Aorta (tissue), 5 donors: ENCODE measurements at regions not wholly inside any gene's neighbourhood (a gene's known extent, or its start where the extent isn't known, plus 50 kb on each side); places are given as distances from the start of the nearest gene placed in this dataset.

Source experiments
- ATAC-seq: fragments of 200-7000 bp; cut with Tn5 transposase; one replicate; pipeline ENCODE4 v1.9.1; 2022; ENCODE audit warnings: moderate library complexity; ENCODE audit not compliant: low FRiP score
- DNase-seq, 2 donors: peaks; one replicate each; pipeline ENCODE4 v3.0.0-alpha.2; 2020
- H3K27ac ChIP-seq, 2 donors: one replicate each; pipeline ENCODE4 v1.5.1; 2013; ENCODE audit warnings: low read length in 2 of 2, mild to moderate bottlenecking in 2 of 2, moderate library complexity in 2 of 2, control low read depth in 1 of 2, inconsistent platforms in 1 of 2, low read depth in 1 of 2
- H3K27me3 ChIP-seq, 2 donors: one replicate each; pipeline ENCODE4 v1.6.1; 2013; ENCODE audit warnings: control low read depth in 1 of 2, low read length in 1 of 2, mild to moderate bottlenecking in 1 of 2, moderate library complexity in 1 of 2; ENCODE audit not compliant: insufficient read depth in 2 of 2, control insufficient read depth in 1 of 2
- H3K36me3 ChIP-seq, 2 donors: one replicate each; pipeline ENCODE4 v1.6.1; 2013; ENCODE audit warnings: control low read depth in 1 of 2, low read length in 1 of 2, mild to moderate bottlenecking in 1 of 2; ENCODE audit not compliant: insufficient read depth in 2 of 2, control insufficient read depth in 1 of 2
- H3K4me1 ChIP-seq, 2 donors: one replicate each; pipeline ENCODE4 v1.6.1; 2013; ENCODE audit warnings: low read length in 2 of 2, control low read depth in 1 of 2, mild to moderate bottlenecking in 1 of 2, moderate library complexity in 1 of 2; ENCODE audit not compliant: insufficient read depth in 2 of 2, control insufficient read depth in 1 of 2
- H3K4me3 ChIP-seq, 2 donors: one replicate each; pipeline ENCODE4 v1.5.1; 2013; ENCODE audit warnings: low read length in 2 of 2, control low read depth in 1 of 2, mild to moderate bottlenecking in 1 of 2
- H3K9me3 ChIP-seq: one replicate; pipeline ENCODE4 v1.6.1; 2013; ENCODE audit warnings: mild to moderate bottlenecking, low read length; ENCODE audit not compliant: control insufficient read depth
- whole genome bisulfite sequencing, 2 donors: extraction: QIAGEN DNeasy Blood & Tissue Kit; methylation state at CpG; one replicate each; pipeline ENCODE4 v1.1.7; 2013; 5-methylcytosine and 5-hydroxymethylcytosine counted together
- intact Hi-C, 2 donors: fragments of 100-400 bp; cut with DNase I; formaldehyde crosslinking; loops; one replicate each; pipeline versions ENCODE4 v1.14.2 to v1.15.0; 2022
- donor health status: healthy with polysubstance abuse.
- donor health status: Bipolar disorder and iron deficiency.
- donor health status: DM: no; HTN: no; CAD: no.
- donor health status: DM: no; HTN: no; CAD: no.
- donor health status: DM: yes; HTN: yes; CAD: no.

DNA sequence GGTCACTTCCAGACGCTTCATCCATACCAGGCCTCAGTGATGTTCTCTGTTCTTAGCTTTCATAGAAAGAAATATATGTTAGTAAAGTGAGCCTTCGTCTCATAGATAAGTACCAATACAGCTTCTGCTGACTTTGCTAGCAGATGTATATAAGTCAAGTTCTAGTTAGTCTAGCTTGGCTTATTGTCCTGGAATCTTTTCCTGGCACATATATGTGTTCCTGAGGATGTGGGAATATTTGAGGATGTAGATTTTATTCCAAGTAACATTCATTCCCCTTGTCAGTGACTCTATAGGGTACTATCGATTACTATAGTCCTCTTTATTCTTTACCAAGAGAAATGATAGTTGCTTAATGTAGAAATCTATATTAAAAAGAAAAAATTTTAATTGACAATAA, 135.2 kb upstream of the FAM9C start:
- no peak overlapping the region for H3K27ac ChIP-seq
- intact Hi-C loops, result no loop called here
- H3K4me3 ChIP-seq, result no peak overlapping the region
- DNase-seq (no peak), ATAC-seq (no peak)
- no peaks in the 10 kb centered on the region for H3K27me3 ChIP-seq
- H3K9me3 ChIP-seq, result no peaks in the 10 kb centered on the region
- no peaks in the 10 kb centered on the region for H3K36me3 ChIP-seq
- WGBS, 2 donors, result 82 to 89% methylated on average over 3 of the region's 3 CpGs
- H3K4me1 ChIP-seq, result no peaks in the 10 kb centered on the region

DNA sequence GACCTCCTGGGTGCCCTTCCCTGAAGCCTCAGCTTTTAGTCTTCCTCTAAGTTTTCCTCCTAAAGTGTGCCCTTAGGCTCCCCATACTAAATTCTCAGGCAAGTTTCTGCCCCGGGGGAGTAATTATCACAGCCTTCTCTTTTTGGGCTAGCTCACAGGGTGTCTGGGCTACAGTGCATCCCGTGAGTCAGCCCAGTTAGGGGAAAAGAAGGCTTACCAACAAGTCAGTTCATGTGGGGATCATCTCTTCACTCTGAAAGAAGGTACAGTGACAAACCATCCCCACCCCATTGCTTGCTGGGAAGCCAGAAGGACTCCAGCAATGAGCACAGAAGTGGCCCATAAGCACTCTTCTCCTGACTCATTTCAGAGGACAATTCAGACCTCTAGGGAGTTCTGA, 134.7 kb upstream of the FAM9C start:
- intact Hi-C loops, result no loop called here

DNA sequence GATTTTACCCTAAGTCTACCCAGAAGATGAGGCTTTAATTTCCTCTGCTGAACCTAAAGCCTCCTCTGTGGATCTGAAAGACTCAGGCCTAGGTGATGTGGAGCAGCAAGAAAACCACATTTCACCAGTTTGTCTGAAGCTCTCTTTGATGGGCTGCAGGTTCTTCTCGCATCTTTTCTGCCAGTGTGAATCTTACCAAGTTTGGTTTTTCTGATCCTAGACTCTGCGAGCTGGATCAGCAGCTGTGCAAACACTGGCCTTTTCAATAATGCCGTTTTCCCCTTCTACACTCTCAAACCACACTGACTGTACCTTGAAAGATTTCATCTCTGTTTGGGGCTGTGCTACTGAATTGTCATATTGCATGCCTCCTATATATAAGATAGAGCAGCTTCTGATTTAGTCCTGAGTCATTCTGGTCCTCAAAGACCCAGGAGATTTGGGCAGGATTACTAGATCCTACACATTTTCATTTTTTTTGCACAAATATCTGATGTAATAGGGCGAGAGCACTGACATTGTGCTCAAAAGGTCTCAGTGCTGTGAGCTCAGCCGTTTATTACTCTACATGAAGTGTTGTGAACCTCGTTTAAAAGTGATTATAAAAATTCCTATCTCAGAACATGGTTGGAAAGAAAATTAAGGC, 133.6 kb upstream of the FAM9C start:
- WGBS, 2 donors, result 41 to 46% methylated on average over 6 of the region's 6 CpGs
- no peak overlapping the region for H3K4me3 ChIP-seq
- no peaks in the 10 kb centered on the region for H3K36me3 ChIP-seq
- DNase-seq, result no peak
- H3K27ac ChIP-seq, result no peak overlapping the region
- ATAC-seq, result no peak
- H3K4me1 ChIP-seq, result no peaks in the 10 kb centered on the region
- H3K9me3 ChIP-seq, result no peaks in the 10 kb centered on the region
- intact Hi-C loops, result no loop called here
- H3K27me3 ChIP-seq, result no peaks in the 10 kb centered on the region

More for the DNA sequence above, 134.7 kb upstream of the FAM9C start:
- Histone ChIP-seq H3K27me3 (no peaks in the 10 kb centered on the region), H3K36me3 (no peaks in the 10 kb centered on the region), H3K27ac (no peak overlapping the region), H3K9me3 (no peaks in the 10 kb centered on the region), H3K4me3 (no peak overlapping the region), H3K4me1 (no peaks in the 10 kb centered on the region)
- ATAC-seq (no peak), DNase-seq (no peak)
- WGBS, 2 donors, result 80 to 95% methylated on average over 2 of the region's 2 CpGs

DNA sequence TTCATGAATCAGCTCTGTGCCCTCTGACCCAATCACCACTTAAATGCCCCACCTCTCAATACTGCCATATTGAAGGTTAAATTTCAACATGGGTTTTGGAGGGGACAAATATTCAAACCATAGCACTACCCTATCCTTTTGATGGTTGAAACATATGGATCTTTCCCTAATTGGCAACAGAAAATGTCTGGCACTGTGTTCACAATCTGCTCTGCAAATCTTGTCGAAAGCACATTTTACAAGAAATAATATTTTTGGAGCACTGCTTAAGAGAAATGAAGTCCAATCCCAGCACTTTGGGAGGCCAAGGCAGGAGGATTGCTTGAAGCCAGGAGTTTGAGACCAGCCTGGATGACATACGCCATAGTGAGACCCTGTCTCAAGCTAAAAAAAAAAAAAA, 130.6 kb upstream of the FAM9C start:
- Histone ChIP-seq H3K36me3 (no peaks in the 10 kb centered on the region), H3K27me3 (no peaks in the 10 kb centered on the region), H3K4me1 (no peaks in the 10 kb centered on the region), H3K9me3 (no peaks in the 10 kb centered on the region), H3K4me3 (no peak overlapping the region), H3K27ac (no peak overlapping the region)
- ATAC-seq (no peak), DNase-seq (no peak)
- intact Hi-C loops, result no loop called here
- 84 to 90% methylated on average over 2 of the region's 2 CpGs for WGBS, 2 donors

DNA sequence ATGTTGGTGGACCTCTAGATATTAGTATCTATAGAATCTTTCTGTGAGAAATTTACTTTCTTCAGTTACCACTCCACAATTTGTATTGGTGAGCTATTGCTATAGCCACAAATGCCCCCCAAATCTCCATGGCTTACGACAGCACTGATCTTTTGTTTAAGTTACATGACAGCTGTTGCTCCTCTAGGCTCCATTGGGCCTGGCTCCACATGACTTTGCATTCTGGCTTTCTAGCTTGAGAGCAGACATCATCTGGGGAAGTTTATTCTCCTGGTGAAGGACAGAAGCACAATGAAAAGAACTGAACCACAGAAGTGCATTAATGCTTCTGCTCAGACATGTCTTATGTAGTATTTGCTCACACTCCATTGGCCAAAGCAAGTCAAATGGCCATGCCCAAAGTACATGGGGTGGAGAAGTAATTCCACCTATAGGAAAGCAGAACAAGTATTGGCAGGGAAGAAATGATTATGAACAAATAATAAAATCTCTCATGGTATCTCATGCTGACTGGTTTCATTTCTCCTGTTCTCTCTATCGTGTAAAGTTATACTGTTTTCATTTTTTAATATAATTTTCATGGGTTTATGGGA, 126.6 kb upstream of the FAM9C start:
- ATAC-seq (no peak), DNase-seq (no peak)
- Histone ChIP-seq H3K4me1 (no peaks in the 10 kb centered on the region), H3K4me3 (no peak overlapping the region), H3K9me3 (no peaks in the 10 kb centered on the region), H3K27me3 (no peaks in the 10 kb centered on the region), H3K36me3 (no peaks in the 10 kb centered on the region), H3K27ac (no peak overlapping the region)
- intact Hi-C loops, result no loop called here
- WGBS, 2 donors, result 51 to 57% methylated on average over 2 of the region's 2 CpGs

DNA sequence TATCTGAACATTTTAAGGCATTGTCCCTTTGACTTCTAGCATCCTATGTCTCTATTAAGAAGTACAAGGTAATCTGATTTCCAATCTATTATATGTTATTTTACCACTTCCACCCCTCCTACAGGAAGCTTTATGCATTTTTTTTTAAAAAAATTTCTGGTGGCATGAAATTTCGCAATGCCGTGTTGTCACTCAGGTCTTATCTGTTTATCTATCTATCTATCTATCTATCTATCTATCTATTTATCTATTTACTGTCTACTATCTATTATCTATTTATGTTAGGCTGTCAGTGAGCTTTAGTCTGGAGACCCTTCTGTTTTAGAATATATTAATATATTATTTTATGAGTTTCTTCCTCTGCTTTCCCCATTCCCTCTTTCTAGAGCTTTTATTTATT, 125.3 kb upstream of the FAM9C start:
- H3K9me3 ChIP-seq, result no peaks in the 10 kb centered on the region
- DNase-seq, result no peak
- no peak overlapping the region for H3K27ac ChIP-seq
- no peak for ATAC-seq
- 95 to 99% methylated on average over 2 of the region's 2 CpGs for WGBS, 2 donors
- no peaks in the 10 kb centered on the region for H3K27me3 ChIP-seq
- intact Hi-C loops, result no loop called here
- no peak overlapping the region for H3K4me3 ChIP-seq
- H3K4me1 ChIP-seq, result peaks cover 0 to 2% of the 10 kb centered on the region in 2 donors
- H3K36me3 ChIP-seq, result no peaks in the 10 kb centered on the region

DNA sequence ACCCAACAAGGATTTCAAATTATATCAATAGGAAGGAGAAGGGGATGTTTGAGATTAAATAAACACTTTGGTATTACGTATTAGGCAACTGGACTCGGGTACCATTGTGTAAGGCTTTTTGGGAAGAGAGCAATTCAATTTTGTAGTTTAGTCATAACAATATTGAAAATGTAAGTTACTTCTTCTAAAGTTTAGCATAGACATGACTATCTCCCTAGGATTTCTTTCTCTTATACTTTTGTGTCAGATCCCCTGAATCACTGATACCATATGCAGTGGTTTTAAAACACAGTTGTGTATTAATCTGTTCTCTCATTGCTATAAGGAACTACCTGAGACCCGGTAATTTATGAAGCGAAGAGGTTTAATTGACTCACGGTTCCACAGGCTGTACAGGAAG, 123.8 kb upstream of the FAM9C start:
- peaks cover 0 to 2% of the 10 kb centered on the region in 2 donors for H3K4me1 ChIP-seq
- WGBS, 2 donors, result 78 to 93% methylated on average over 5 of the region's 5 CpGs
- intact Hi-C loops, result no loop called here
- H3K27me3 ChIP-seq, result no peaks in the 10 kb centered on the region
- H3K9me3 ChIP-seq, result no peaks in the 10 kb centered on the region
- ATAC-seq, result no peak
- H3K4me3 ChIP-seq, result no peak overlapping the region
- no peak overlapping the region for H3K27ac ChIP-seq
- H3K36me3 ChIP-seq, result no peaks in the 10 kb centered on the region
- DNase-seq, result no peak

DNA sequence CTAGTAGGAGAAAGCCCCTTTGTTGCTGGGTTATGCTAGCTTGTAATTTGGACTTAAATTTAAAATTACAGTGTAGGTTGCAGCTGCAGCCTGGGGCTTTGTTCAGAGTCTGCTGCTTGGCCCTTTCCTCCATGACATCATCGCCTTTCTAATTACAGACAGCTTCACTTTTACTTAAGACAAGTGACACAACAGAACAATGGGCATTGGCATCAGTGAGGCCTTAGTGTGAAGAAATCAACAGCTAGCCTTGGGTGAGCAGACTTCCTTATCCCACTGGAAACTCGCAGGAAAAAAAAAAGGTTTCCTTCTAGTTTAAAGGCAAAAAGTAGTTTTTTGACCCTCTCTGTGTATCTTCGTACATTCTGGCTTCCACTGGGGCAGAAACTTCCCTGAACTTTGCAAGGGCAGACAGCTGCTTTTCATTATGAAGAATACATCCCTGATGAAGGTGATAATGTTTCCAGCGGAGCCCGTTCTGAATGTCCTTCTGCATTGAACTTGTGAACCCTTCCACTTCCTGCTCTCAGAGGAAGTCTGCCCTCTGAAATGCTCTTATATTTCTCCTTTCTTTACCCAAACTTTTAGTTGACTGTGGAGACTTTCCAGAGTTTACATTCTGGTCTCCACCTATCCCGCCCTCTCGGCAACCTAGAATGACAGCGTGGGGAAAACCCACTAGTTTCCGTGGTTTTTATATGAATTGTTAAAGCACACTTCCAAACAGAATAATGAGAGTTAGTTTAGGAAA, 123.2 kb upstream of the FAM9C start:
- DNase-seq, result no peak

More for the DNA sequence above, 123.2 kb upstream of the FAM9C start:
- peak overlapping the region in 1 of 2 donors; percentile 17 for H3K27ac ChIP-seq
- 47 to 62% methylated on average over 9 of the region's 9 CpGs for WGBS, 2 donors
- peaks cover 0 to 2% of the 10 kb centered on the region in 2 donors for H3K4me1 ChIP-seq
- no peaks in the 10 kb centered on the region for H3K27me3 ChIP-seq
- no peak overlapping the region for H3K4me3 ChIP-seq
- H3K9me3 ChIP-seq, result no peaks in the 10 kb centered on the region
- no peaks in the 10 kb centered on the region for H3K36me3 ChIP-seq
- intact Hi-C loops, result no loop called here
- peak; percentile 64 for ATAC-seq
